ENCODE measurements at regions not wholly inside any gene's neighbourhood (a gene's known extent, or its start where the extent isn't known, plus 50 kb on each side); places are given as distances from the start of the nearest gene placed in this dataset.

GRCh38 chr11:33640730-33641371 lies 59.8 kb downstream of the C11orf91 start:
- TF ChIP-seq, protein P1, sequence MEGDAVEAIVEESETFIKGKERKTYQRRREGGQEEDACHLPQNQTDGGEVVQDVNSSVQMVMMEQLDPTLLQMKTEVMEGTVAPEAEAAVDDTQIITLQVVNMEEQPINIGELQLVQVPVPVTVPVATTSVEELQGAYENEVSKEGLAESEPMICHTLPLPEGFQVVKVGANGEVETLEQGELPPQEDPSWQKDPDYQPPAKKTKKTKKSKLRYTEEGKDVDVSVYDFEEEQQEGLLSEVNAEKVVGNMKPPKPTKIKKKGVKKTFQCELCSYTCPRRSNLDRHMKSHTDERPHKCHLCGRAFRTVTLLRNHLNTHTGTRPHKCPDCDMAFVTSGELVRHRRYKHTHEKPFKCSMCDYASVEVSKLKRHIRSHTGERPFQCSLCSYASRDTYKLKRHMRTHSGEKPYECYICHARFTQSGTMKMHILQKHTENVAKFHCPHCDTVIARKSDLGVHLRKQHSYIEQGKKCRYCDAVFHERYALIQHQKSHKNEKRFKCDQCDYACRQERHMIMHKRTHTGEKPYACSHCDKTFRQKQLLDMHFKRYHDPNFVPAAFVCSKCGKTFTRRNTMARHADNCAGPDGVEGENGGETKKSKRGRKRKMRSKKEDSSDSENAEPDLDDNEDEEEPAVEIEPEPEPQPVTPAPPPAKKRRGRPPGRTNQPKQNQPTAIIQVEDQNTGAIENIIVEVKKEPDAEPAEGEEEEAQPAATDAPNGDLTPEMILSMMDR (IDR thresholded peaks at IDR 0.05 in 4 of 5, conservative IDR thresholded peaks at IDR 0.05 in 1 of 5), result no peak
- TF ChIP-seq POLR2A (IDR thresholded peaks at IDR 0.05), result no peak

Data from gastrocnemius medialis (tissue), 4 donors.